Activated T-helper 17 cell treated with anti-CD3 and anti-CD28 coated beads, Interleukin-2, amount 50 U/mL, for 72 hours (primary cell): ENCODE measurements at regions not wholly inside any gene's neighbourhood (a gene's known extent, or its start where the extent isn't known, plus 50 kb on each side); places are given as distances from the start of the nearest gene placed in this dataset.

Source experiments
- ATAC-seq: fragments of 150-1000 bp; cut with Tn5 transposase; replicated peaks from 2 replicates; pipeline ENCODE4 v1.10.0; 2021; ENCODE audit warnings: mild to moderate bottlenecking, moderate library complexity
- H3K27ac Mint-ChIP-seq: one replicate; pipeline ENCODE4 v1.8.0; 2022; ENCODE audit warnings: mixed read lengths
- H3K27me3 Mint-ChIP-seq: one replicate; pipeline ENCODE4 v1.8.0; 2022; ENCODE audit warnings: mixed read lengths
- H3K36me3 Mint-ChIP-seq: one replicate; pipeline ENCODE4 v1.8.0; 2022; ENCODE audit warnings: low read depth, mild to moderate bottlenecking, mixed read lengths
- H3K4me1 Mint-ChIP-seq: one replicate; pipeline ENCODE4 v1.8.0; 2022; ENCODE audit warnings: mixed read lengths
- H3K4me3 Mint-ChIP-seq: one replicate; pipeline ENCODE4 v1.8.0; 2022; ENCODE audit warnings: mild to moderate bottlenecking, mixed read lengths
- H3K9me3 Mint-ChIP-seq: one replicate; pipeline ENCODE4 v1.8.0; 2022; ENCODE audit warnings: mixed read lengths

- no peak overlapping the region for H3K4me3 Mint-ChIP-seq
- H3K4me1 Mint-ChIP-seq = no peaks in the 10 kb centered on the region
- no peak overlapping the region for H3K27ac Mint-ChIP-seq
- no peaks in the 10 kb centered on the region for H3K27me3 Mint-ChIP-seq
- no peaks in the 10 kb centered on the region for H3K9me3 Mint-ChIP-seq
- H3K36me3 Mint-ChIP-seq = no peaks in the 10 kb centered on the region
- ATAC-seq = no peak
Measured at GRCh38 chr4:156053174-156053573, 99.5 kb upstream of the CTSO start.

- Mint-ChIP-seq H3K4me1 (no peaks in the 10 kb centered on the region), H3K27ac (no peak overlapping the region), H3K9me3 (no peaks in the 10 kb centered on the region), H3K36me3 (no peaks in the 10 kb centered on the region), H3K27me3 (no peaks in the 10 kb centered on the region), H3K4me3 (no peak overlapping the region)
- ATAC-seq = no peak
Measured at GRCh38 chr4:156052116-156052515, 98.5 kb upstream of the CTSO start.

GRCh38 chr4:156038772-156039171 is 85.1 kb upstream of the CTSO start:
- no peaks in the 10 kb centered on the region for H3K4me1 Mint-ChIP-seq
- no peak overlapping the region for H3K27ac Mint-ChIP-seq
- no peak for ATAC-seq
- no peaks in the 10 kb centered on the region for H3K36me3 Mint-ChIP-seq
- no peaks in the 10 kb centered on the region for H3K9me3 Mint-ChIP-seq
- H3K4me3 Mint-ChIP-seq = no peak overlapping the region
- H3K27me3 Mint-ChIP-seq = no peaks in the 10 kb centered on the region

GRCh38 chr4:156036496-156036895 is 82.8 kb upstream of the CTSO start:
- Mint-ChIP-seq H3K27ac (no peak overlapping the region), H3K9me3 (no peaks in the 10 kb centered on the region), H3K4me3 (no peak overlapping the region), H3K27me3 (no peaks in the 10 kb centered on the region), H3K4me1 (no peaks in the 10 kb centered on the region), H3K36me3 (no peaks in the 10 kb centered on the region)
- ATAC-seq = no peak

DNA sequence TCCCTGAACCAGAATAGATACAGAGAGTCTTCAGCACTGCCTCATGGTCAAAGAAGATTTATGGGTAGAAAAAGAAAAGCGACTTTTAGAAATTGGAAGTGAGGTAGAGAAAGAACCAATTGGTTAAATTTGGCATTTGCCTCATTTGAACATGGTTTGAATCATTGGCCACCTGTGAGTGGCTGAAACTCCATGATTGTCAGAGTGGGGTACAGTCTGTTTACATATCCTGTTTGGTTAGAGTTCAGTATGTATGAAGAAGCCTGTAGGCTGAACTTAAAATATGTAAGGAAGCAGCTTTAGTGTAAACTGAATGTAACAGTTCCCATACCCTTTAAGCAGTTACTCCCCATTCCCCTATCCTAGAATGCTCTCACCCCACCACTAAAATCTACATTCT is 76.0 kb upstream of the CTSO start:
- Mint-ChIP-seq H3K4me1 (no peaks in the 10 kb centered on the region), H3K27me3 (no peaks in the 10 kb centered on the region), H3K27ac (no peak overlapping the region), H3K4me3 (no peak overlapping the region), H3K36me3 (no peaks in the 10 kb centered on the region), H3K9me3 (no peaks in the 10 kb centered on the region)
- ATAC-seq = no peak

GRCh38 chr4:156021298-156021697 is 67.6 kb upstream of the CTSO start:
- Mint-ChIP-seq H3K4me3 (no peak overlapping the region), H3K27me3 (no peaks in the 10 kb centered on the region), H3K9me3 (no peaks in the 10 kb centered on the region), H3K36me3 (no peaks in the 10 kb centered on the region), H3K27ac (no peak overlapping the region), H3K4me1 (no peaks in the 10 kb centered on the region)
- ATAC-seq = no peak

- no peaks in the 10 kb centered on the region for H3K4me1 Mint-ChIP-seq
- H3K9me3 Mint-ChIP-seq = no peaks in the 10 kb centered on the region
- no peaks in the 10 kb centered on the region for H3K36me3 Mint-ChIP-seq
- H3K27me3 Mint-ChIP-seq = no peaks in the 10 kb centered on the region
- no peak overlapping the region for H3K27ac Mint-ChIP-seq
- ATAC-seq = no peak
- no peak overlapping the region for H3K4me3 Mint-ChIP-seq
Measured at GRCh38 chr4:156019246-156019645, 65.6 kb upstream of the CTSO start.

- no peaks in the 10 kb centered on the region for H3K27me3 Mint-ChIP-seq
Measured at GRCh38 chr4:156018383-156018782, 64.7 kb upstream of the CTSO start.

GRCh38 chr4:156015781-156016180 is 62.1 kb upstream of the CTSO start:
- Mint-ChIP-seq H3K27me3 (no peaks in the 10 kb centered on the region), H3K27ac (no peak overlapping the region), H3K36me3 (no peaks in the 10 kb centered on the region), H3K4me3 (no peak overlapping the region), H3K4me1 (no peaks in the 10 kb centered on the region), H3K9me3 (no peaks in the 10 kb centered on the region)
- no peak for ATAC-seq

More at GRCh38 chr4:156018383-156018782, 64.7 kb upstream of the CTSO start:
- ATAC-seq = no peak
- Mint-ChIP-seq H3K4me1 (no peaks in the 10 kb centered on the region), H3K36me3 (no peaks in the 10 kb centered on the region), H3K4me3 (no peak overlapping the region), H3K27ac (no peak overlapping the region), H3K9me3 (no peaks in the 10 kb centered on the region)

DNA sequence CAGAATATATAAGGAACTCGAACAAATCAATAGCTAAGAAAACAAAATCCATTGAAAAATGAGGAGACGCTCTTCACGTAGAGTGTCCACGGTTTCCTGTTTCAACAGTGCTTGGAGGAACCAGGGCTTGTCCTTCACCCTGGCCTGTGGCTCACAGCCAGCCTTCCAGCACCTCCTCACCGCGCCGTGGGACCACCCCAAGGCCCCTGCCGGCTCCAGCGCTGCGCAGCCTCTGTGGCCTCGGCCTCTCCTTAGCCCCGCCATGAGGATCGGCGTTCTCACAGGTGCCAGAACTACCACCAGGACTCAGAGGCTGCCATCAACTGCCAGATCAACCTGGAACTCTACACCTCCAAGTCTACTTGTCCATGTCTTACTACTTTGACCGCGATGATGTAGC is 52.5 kb upstream of the CTSO start:
- no peak for ATAC-seq
- Mint-ChIP-seq H3K9me3 (peaks cover 4% of the 10 kb centered on the region), H3K36me3 (no peaks in the 10 kb centered on the region), H3K27me3 (peaks cover 17% of the 10 kb centered on the region), H3K27ac (no peak overlapping the region), H3K4me1 (no peaks in the 10 kb centered on the region), H3K4me3 (no peak overlapping the region)
